Left colon (tissue), 2 donors: ENCODE measurements at regions not wholly inside any gene's neighbourhood (a gene's known extent, or its start where the extent isn't known, plus 50 kb on each side); places are given as distances from the start of the nearest gene placed in this dataset.
A peak's percentile ranks its signal among the peaks of the same experiment; 100 is the strongest.
"Not testable (repeated sequence)": the region's sequence is repeated elsewhere in the genome, so short reads cannot be mapped to it uniquely, and the experiment has no call there.

Experiments used
- ATAC-seq: fragments of 200-7000 bp; cut with Tn5 transposase; one replicate; pipeline ENCODE4 v1.9.1; 2020; ENCODE audit warnings: mild to moderate bottlenecking, moderate library complexity
- DNase-seq, 2 donors: peaks; one replicate each; pipeline ENCODE4 v3.0.0-alpha.2; 2020
- intact Hi-C, 2 donors: fragments of 100-400 bp; cut with DNase I in 1 of 2; cut with micrococcal nuclease in 1 of 2; formaldehyde crosslinking; loops; one replicate each; pipeline versions ENCODE4 v1.11.2 to v1.14.0; 2022; cut with DNase I, micrococcal nuclease
- donor health status: DM: no; HTN: no; CAD: no.
- donor health status: DM: yes; HTN: yes; CAD: no.

DNA sequence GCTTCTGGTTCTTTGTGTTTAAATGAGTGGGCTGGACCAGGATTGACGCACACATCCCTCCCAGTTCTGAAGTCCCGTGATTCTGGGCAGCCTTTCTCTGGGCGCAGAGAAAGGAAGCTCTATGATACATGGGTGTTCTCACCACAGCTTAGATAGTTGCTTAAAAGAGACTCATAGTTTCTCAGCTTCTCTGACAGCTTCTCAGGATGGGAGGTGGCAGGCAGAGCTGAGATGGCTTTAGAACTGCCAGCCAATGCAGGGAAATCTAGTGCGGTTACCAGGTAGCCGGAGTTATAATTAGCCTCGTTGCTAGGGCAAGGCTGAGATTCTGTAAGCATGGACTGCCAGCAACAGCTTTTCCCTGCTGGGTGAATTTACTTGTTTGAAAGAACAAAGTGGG, 111.8 kb upstream of the SEC22B start:
- peak; percentile 53 for ATAC-seq
- intact Hi-C loops, DNase-seq: not testable (repeated sequence)

GRCh38 chr1:120282744-120283464, 106.6 kb upstream of the SEC22B start:
- peak; percentile 97 for ATAC-seq
- intact Hi-C loops, DNase-seq: not testable (repeated sequence)

GRCh38 chr1:120278259-120278610, 101.9 kb upstream of the SEC22B start:
- intact Hi-C loops, DNase-seq, ATAC-seq: not testable (repeated sequence)

DNA sequence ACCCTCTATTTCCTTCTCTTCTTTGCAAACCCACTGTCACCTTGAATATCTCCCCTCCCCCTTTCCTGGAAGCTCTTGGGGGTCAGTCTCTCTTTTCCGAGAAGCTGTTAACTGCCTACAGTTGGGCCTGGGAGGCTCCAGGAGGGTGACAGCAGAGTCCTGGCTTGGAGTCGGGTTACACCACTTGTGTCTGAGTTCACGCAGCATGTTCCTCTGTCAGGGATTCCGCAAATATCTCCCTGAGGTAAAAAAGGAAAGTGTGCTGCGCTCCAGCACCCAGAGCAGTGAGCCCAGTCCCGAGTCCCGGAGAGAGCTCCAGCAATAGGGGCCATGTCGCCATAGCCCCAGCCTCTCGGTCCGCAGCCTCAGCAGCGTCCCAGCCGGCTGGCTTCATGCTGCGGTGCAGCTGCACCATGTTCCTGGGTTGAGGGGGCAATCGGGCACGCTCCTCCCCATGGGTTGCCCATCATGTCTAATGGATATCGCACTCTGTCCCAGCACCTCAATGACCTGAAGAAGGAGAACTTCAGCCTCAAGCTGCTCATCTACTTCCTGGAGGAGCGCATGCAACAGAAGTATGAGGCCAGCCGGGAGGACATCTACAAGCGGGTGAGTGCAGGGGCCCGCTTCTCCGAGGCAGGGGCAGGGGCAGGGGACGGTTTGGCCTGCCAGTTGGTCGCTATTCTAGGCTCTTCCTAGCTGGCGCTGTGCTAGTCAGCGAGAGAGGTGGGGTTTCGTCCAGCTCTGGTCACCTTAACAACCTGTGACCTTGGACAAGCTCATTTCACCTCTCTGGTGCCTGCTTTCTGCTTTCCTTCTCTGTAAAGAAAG, 101.3 kb upstream of the SEC22B start:
- DNase-seq, intact Hi-C loops, ATAC-seq: not testable (repeated sequence)

DNA sequence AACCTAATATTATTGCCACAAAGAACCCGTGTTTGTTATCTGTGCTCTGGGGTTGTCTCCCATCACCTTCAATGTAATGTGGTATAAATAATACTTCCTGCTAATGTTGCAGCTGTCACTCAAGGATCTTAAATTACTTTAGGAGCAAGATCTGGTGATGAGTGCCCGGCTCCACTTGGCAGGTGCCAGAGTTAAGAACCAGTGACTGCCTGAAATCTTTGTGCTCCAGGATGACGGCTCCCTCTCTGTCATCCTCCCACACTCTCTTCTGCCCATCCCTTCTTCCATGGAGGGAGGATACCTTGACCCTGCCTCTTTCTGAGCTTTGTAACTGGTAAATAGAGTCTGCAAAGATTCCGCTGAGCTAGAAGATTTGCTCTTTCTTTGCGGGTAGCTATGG, 100.4 kb upstream of the SEC22B start:
- intact Hi-C loops, ATAC-seq, DNase-seq: not testable (repeated sequence)

- DNase-seq, ATAC-seq, intact Hi-C loops: not testable (repeated sequence)
Measured at GRCh38 chr1:120274438-120274837, 98.1 kb upstream of the SEC22B start.

- intact Hi-C loops, ATAC-seq, DNase-seq: not testable (repeated sequence)
Measured at GRCh38 chr1:120273363-120273762, 97.0 kb upstream of the SEC22B start.

GRCh38 chr1:120272242-120272641, 95.9 kb upstream of the SEC22B start:
- ATAC-seq, DNase-seq, intact Hi-C loops: not testable (repeated sequence)

GRCh38 chr1:120271561-120272221, 95.4 kb upstream of the SEC22B start:
- ATAC-seq, intact Hi-C loops, DNase-seq: not testable (repeated sequence)

GRCh38 chr1:120267894-120268551, 91.7 kb upstream of the SEC22B start:
- ATAC-seq, DNase-seq, intact Hi-C loops: not testable (repeated sequence)

GRCh38 chr1:120264564-120264963, 88.2 kb upstream of the SEC22B start:
- DNase-seq, ATAC-seq, intact Hi-C loops: not testable (repeated sequence)

DNA sequence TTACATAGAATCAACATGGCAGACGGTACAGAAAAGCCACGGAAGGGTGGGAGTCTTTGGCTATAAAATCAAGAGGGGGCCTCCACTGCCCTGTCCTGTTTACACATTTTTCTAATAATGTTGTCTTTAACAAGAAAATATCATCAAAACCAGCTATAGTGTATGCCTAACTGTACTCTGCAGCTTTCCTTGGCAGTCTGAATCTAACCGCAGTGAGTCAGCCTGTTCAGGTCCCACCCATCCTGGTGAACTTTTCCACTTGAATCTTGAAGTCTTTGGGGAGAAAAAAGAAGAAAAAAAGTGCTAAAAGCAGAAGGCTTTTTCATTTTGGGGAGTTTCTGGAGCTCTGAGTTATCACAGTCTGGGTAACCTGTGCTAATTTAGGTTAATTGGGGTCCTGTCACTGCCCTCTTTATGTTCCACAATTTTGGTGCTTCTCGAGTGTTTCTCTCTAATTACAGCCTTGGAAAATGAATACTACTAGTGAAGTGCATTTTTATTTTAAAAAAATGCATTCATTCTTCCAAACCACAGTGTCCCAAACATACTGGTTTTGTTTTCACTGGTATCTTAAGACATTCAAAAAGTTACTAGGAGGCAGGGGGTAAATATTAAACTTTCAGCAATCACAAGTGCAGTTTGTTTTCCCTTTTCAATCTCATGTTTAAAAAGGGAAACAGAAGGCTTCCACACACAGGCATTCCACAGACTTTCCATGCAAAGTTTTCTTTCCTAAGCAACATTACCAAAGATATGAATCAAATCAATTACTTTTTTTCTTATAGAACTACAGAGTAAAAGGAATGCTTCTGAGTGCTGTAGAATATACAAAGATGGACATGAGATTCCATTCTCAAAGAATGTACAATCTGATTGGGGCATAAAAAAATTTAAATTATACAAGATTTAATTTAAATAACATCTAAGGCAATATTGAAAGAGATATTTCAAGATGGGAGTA, 86.8 kb upstream of the SEC22B start:
- intact Hi-C loops, ATAC-seq, DNase-seq: not testable (repeated sequence)

- DNase-seq, ATAC-seq, intact Hi-C loops: not testable (repeated sequence)
Measured at GRCh38 chr1:120257778-120258105, 81.4 kb upstream of the SEC22B start.

GRCh38 chr1:120257064-120257777, 80.9 kb upstream of the SEC22B start:
- DNase-seq, intact Hi-C loops, ATAC-seq: not testable (repeated sequence)

DNA sequence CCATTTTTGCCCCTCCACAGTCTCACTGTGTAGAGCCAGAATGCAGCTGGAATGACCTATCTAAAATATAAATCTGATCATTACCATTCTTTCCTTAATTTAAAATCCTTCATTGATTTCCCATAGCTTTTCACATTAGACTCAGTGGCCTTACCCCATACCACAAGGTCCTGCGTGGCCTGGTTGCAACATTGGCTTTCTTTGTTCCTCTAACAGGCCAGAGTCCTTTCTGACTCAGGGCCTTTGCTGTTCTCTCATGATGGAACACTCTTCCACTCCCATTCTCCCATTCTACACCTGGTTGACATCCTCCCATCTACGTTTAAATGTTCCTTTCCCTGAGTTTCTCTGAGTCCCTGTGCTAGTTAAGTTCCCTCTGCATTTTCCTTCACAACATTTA, 74.4 kb upstream of the SEC22B start:
- DNase-seq, intact Hi-C loops, ATAC-seq: not testable (repeated sequence)

DNA sequence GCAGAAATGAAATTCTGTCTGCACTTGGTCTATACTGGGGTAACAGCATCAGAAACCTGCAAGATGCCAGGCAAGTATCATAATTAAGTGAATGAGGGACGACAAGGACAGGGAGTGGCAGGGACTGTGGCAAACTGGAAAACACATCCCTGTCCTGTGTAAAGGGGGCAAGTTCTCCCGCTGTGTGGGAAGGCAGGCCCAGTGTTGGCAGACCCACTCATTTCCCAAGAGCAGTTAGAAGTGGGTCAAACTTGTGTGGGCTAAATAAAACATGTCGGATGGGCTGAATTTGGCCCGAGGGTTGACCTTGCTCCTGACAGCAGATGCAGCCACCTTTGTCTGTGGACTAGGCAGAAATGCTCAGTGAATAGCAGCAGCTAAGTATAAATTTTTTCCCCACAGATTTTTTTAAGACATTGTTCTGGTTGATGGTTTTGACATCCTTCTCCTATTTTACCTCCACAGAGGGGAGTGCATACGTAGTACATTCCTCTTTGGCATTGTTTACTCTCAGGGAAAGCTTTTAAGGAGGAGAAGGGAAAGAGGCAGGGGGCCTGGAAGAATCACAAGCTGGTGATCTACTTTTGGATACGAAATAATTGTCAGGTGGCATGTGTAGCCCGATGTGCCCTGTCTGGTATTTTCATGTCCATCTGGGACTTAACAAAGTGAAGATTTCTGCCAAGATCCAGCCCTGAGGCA, 72.6 kb upstream of the SEC22B start:
- ATAC-seq, DNase-seq, intact Hi-C loops: not testable (repeated sequence)
